GM12891 (cell line): ENCODE measurements at regions not wholly inside any gene's neighbourhood (a gene's known extent, or its start where the extent isn't known, plus 50 kb on each side); places are given as distances from the start of the nearest gene placed in this dataset.

Experiments
- DNase-seq: peaks from one replicate; pipeline ENCODE4 v3.0.0; 2011; ENCODE audit warnings: low spot score; ENCODE audit not compliant: insufficient read length
- FAIRE-seq: peaks from 2 replicates; lab custom pipeline; 2011; peaks lifted over from hg19 to GRCh38; lab: Jason Lieb, UNC
- PAX5 ChIP-seq: IDR thresholded peaks from 2 replicates; pipeline ENCODE4 v1.6.1; 2011; ENCODE audit warnings: low read length, moderate library complexity, mild to moderate bottlenecking; ENCODE audit not compliant: insufficient read depth, severe bottlenecking
- POLR2A ChIP-seq: IDR thresholded peaks from 2 replicates; pipeline ENCODE4 v1.6.1; 2011; ENCODE audit warnings: low read depth, low read length, control low read depth
- POLR2AphosphoS5 ChIP-seq: IDR thresholded peaks from 2 replicates; pipeline ENCODE4 v1.6.1; 2011; ENCODE audit warnings: low read depth, low read length, control low read depth
- POU2F2 ChIP-seq: IDR thresholded peaks from 2 replicates; pipeline ENCODE4 v1.6.1; 2011; ENCODE audit warnings: low read depth, mild to moderate bottlenecking, control low read depth, low read length, moderate library complexity
- SPI1 ChIP-seq: IDR thresholded peaks from 2 replicates; pipeline ENCODE4 v1.6.1; 2011; ENCODE audit warnings: low read depth, low read length, control low read depth
- TAF1 ChIP-seq: IDR thresholded peaks from 2 replicates; pipeline ENCODE4 v1.6.1; 2011; ENCODE audit warnings: low read depth, low read length, control low read depth

- no peak for TF ChIP-seq POLR2AphosphoS5
- no peak for TF ChIP-seq SPI1
- no peak for TF ChIP-seq POU2F2
- TF ChIP-seq POLR2A: no peak
- no peak for TF ChIP-seq PAX5
- no peak for TF ChIP-seq TAF1
- FAIRE-seq (no peak), DNase-seq (no peak)
Measured at GRCh38 chr9:81473708-81474107, 215.6 kb downstream of the TLE1 start.

DNA sequence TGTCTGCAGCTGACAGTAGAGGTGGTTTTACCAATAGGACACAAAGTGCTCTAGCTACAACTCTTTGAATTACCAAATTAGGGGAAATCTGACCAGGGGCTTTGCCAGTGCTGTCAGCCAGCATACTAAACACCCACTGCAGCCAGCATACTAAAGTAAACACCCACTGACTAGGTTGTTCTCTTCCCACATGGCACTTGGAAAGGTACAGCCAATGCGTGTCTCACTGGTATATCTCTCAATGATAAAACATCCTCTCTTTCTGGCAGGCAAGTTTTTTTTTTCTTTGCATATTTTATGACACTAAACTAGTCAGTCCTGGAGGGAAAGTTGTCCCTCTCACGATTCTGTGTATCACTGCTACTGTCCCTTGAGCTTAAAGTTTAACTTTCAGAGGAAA is 216.1 kb downstream of the TLE1 start:
- no peak for FAIRE-seq

DNA sequence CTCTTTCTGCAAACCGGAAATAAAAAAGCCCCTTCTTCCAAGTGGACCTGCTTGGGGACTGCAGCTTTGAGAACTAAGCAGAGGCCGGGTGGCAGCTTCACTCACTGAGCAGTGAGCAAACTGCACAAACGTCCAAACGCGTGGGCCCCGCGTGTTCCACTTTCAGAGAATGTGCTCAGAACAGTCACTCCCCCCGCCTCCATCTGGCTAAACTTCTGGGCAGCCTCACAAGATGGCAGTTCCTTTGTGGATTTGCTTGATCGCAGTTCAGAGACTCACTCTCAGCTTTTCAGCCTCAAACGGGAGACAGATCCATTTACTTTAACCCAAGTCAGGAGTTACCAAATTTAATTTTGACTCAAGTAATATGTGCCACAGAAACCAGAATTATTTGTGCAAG is 216.6 kb downstream of the TLE1 start:
- no peak for FAIRE-seq
- TF ChIP-seq TAF1: no peak
- no peak for TF ChIP-seq POU2F2
- TF ChIP-seq POLR2AphosphoS5: no peak
- TF ChIP-seq POLR2A: no peak
- no peak for TF ChIP-seq PAX5
- no peak for TF ChIP-seq SPI1
- no peak for DNase-seq

More for the DNA sequence above, 216.1 kb downstream of the TLE1 start:
- TF ChIP-seq POLR2A: no peak
- no peak for TF ChIP-seq POU2F2
- no peak for TF ChIP-seq SPI1
- no peak for TF ChIP-seq TAF1
- no peak for TF ChIP-seq PAX5
- TF ChIP-seq POLR2AphosphoS5: no peak
- no peak for DNase-seq

- FAIRE-seq (no peak), DNase-seq (no peak)
- no peak for TF ChIP-seq POLR2A
- TF ChIP-seq POLR2AphosphoS5: no peak
- no peak for TF ChIP-seq SPI1
- TF ChIP-seq POU2F2: no peak
- no peak for TF ChIP-seq TAF1
- no peak for TF ChIP-seq PAX5
Measured at GRCh38 chr9:81470864-81471263, 218.5 kb downstream of the TLE1 start.

DNA sequence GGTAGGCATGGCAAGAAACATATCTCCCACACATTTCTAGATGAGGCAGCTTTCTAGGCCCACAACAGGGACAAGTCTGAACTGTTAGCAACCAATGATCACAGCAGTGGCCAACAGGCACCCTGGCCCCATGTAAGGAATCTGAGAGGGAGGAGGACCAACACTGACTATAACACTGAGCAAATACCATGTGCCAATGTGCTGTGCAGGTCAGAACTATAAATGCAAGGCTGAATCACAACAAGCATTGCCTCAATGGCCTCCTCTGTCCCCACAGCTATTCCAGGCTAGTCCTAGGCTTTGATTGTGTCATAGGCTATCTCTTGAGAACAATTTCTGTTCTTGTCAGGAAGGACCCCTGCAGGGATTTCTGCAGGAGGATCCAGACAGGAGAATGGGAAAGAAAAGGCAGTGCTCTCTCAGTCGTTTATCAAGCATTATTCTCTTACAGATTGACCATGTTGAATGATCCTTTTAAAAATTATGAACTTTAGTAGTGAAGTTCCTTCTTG is 221.2 kb downstream of the TLE1 start:
- FAIRE-seq (peak; percentile 48), DNase-seq (no peak)
- no peak for TF ChIP-seq POU2F2

DNA sequence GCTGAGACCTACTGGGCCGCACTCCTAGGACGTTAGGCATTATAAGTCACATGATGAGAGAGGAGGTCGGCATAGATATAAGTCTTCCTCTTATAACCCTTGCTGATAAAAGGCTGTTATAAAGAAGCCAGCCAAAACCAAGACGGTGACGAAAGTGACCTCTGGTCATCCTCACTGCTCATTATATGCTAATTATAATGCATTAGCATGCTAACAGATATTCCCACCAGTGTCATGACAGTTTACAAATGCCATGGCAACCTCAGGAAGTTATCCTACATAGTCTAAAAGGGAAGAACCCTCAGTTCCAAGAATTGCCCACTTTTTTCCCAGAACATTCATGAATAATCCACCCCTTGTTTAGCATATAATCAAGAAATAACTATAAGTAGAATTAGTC is 222.4 kb downstream of the TLE1 start:
- DNase-seq (no peak), FAIRE-seq (no peak)
- TF ChIP-seq POLR2A (no peak), SPI1 (no peak)

GRCh38 chr9:81465468-81466011 is 223.8 kb downstream of the TLE1 start:
- no peak for FAIRE-seq
- TF ChIP-seq SPI1: no peak
- TF ChIP-seq TAF1: no peak
- TF ChIP-seq POLR2AphosphoS5: no peak
- no peak for TF ChIP-seq PAX5
- TF ChIP-seq POU2F2: no peak
- no peak for TF ChIP-seq POLR2A

DNA sequence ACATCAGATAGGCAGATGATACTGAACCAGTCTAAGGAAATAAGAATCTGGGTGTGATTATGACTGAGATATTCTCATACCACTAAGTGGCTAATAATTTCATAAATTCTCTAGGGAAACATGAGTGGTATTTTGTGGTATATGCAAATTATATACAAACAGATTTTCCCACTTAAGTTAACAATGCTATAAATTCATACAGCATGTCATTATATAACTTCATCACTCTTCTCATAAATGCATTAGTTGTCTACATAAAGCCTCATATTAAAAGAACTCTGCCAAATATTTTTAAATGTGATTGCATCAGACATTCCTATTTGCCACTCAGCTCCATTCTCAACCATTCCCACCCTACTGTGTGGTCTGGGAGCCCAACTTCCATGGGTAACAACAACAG is 226.5 kb downstream of the TLE1 start:
- no peak for DNase-seq
- no peak for FAIRE-seq
- TF ChIP-seq POLR2A: no peak

More at GRCh38 chr9:81465468-81466011, 223.8 kb downstream of the TLE1 start:
- DNase-seq: no peak

GRCh38 chr9:81461196-81461595 is 228.2 kb downstream of the TLE1 start:
- no peak for DNase-seq
- TF ChIP-seq POU2F2: no peak
- TF ChIP-seq POLR2AphosphoS5: no peak
- TF ChIP-seq SPI1: no peak
- TF ChIP-seq POLR2A: no peak
- no peak for TF ChIP-seq PAX5
- no peak for TF ChIP-seq TAF1
- FAIRE-seq: no peak

DNA sequence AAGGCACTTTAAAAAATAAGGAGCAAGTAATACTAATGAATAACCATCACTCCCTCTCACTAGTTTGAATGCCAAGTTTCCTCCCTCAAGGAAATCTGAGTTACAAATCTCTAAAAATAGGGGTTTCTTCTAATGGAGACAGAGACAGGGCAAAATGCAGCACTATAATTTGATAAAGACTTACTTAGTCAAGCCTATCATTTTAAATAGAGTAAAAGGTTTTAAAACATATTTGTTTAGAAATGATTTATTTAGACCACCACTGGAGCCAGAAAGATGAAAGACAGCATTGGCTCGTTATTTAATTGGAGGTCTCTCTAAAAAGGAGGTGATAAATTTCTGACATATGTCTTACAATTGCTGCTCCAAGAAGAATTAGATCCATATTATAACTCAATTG is 228.7 kb downstream of the TLE1 start:
- DNase-seq (no peak), FAIRE-seq (no peak)
- TF ChIP-seq TAF1 (no peak), POU2F2 (no peak), SPI1 (no peak), PAX5 (no peak), POLR2AphosphoS5 (no peak)

GRCh38 chr9:81459591-81459990 is 229.8 kb downstream of the TLE1 start:
- FAIRE-seq: no peak
- no peak for TF ChIP-seq POU2F2
- no peak for DNase-seq
